ENCODE measurements at regions not wholly inside any gene's neighbourhood (a gene's known extent, or its start where the extent isn't known, plus 50 kb on each side); places are given as distances from the start of the nearest gene placed in this dataset.

DNA sequence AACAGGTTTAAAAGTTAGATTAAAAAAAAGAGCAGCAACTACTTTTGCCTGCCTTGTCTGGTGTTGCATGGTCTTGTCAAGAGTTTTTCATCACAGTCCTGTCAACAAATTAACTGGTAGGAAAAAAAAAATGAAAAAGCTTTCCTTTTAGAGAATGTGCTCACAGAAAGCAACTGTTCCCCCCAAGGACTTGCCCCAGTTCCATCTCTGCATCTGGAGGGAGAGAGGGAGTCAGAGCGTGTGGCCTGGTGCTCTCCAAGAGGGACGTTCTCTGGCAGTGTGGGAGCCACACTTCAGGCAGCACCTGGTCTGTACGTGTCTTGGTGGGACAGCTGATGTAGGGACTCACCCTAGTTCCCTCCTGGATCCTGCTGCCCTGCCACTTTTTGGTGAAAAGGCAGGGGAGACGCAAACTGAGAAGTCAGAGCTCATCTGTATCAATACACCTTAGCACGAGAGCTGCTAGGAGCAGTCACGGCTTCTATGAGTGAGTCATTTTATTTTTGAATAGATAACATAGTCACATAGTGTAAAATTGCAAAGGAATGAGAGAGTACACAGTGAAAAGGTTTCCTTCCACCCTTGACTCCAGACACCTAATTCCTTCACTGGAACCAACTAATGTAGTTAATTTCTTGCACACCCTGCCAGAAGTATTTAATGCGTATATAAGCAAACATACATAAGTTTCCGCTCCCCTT, 172.5 kb upstream of the MGAT5 start:
- FAIRE-seq (no peak), DNase-seq (ENCODE audit: low read depth) (no peak)
- no peak for TF ChIP-seq CTCF (IDR thresholded peaks at IDR 0.05; ENCODE audit: insufficient read depth, low read length, severe bottlenecking)
- Histone ChIP-seq H3K27me3 (ENCODE audit: control insufficient read depth, insufficient read depth, low read length) (no peaks in the 10 kb centered on the region), H3K4me3 (ENCODE audit: low read depth, low read length) (no peak overlapping the region), H3K36me3 (ENCODE audit: control insufficient read depth, insufficient read depth, low read length) (no peaks in the 10 kb centered on the region)

- Histone ChIP-seq H3K4me3 (ENCODE audit: low read depth, low read length) (no peak overlapping the region), H3K27me3 (ENCODE audit: control insufficient read depth, insufficient read depth, low read length) (no peaks in the 10 kb centered on the region), H3K36me3 (ENCODE audit: control insufficient read depth, insufficient read depth, low read length) (no peaks in the 10 kb centered on the region)
- FAIRE-seq (no peak), DNase-seq (ENCODE audit: low read depth) (no peak)
- no peak for TF ChIP-seq CTCF (IDR thresholded peaks at IDR 0.05; ENCODE audit: insufficient read depth, low read length, severe bottlenecking)
Measured at GRCh38 chr2:134083548-134083947, 170.3 kb upstream of the MGAT5 start.

DNA sequence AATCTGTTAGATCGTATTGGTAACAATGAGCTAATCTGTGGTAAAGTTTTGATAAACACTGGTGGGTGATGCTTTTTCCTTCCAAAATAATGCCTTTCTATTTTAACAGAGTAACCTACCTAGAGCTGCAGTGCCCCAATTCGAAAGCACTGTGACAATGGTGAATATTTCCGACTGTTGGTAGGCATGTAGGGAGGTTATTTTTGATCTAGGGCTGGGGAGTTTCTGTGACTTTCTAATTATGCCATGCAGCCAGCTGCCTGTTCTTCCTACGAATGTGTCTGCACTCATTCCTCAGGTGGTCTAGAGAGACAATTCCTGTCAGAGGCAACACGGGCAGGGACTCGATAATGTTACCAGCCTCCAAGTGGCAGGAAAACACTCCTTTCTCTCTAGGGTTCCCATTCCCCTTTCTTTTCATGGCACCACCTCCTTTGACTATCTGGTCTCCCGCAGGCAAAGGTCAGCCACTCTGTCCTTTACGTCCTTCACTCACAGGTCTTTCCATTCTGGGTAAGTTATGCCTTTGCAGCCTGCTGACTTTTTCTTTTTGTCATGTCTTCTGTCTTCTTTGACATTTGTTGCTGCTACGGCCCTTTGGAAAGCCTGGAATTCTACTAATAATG, 167.2 kb upstream of the MGAT5 start:
- no peaks in the 10 kb centered on the region for H3K27me3 ChIP-seq (ENCODE audit: control insufficient read depth, insufficient read depth, low read length)
- H3K4me3 ChIP-seq (ENCODE audit: low read depth, low read length), result no peak overlapping the region
- DNase-seq (ENCODE audit: low read depth) (no peak), FAIRE-seq (no peak)
- no peak for TF ChIP-seq CTCF (IDR thresholded peaks at IDR 0.05; ENCODE audit: insufficient read depth, low read length, severe bottlenecking)
- H3K36me3 ChIP-seq (ENCODE audit: control insufficient read depth, insufficient read depth, low read length), result no peaks in the 10 kb centered on the region

GRCh38 chr2:134087371-134087921, 166.4 kb upstream of the MGAT5 start:
- no peak for TF ChIP-seq CTCF (IDR thresholded peaks at IDR 0.05; ENCODE audit: insufficient read depth, low read length, severe bottlenecking)
- Histone ChIP-seq H3K36me3 (ENCODE audit: control insufficient read depth, insufficient read depth, low read length) (no peaks in the 10 kb centered on the region), H3K4me3 (ENCODE audit: low read depth, low read length) (no peak overlapping the region), H3K27me3 (ENCODE audit: control insufficient read depth, insufficient read depth, low read length) (no peaks in the 10 kb centered on the region)
- DNase-seq (ENCODE audit: low read depth), result no peak
- no peak for FAIRE-seq

- H3K36me3 ChIP-seq (ENCODE audit: control insufficient read depth, insufficient read depth, low read length), result no peaks in the 10 kb centered on the region
- H3K4me3 ChIP-seq (ENCODE audit: low read depth, low read length), result no peak overlapping the region
- DNase-seq (ENCODE audit: low read depth), result no peak
- no peaks in the 10 kb centered on the region for H3K27me3 ChIP-seq (ENCODE audit: control insufficient read depth, insufficient read depth, low read length)
- peak; percentile 85 for FAIRE-seq
- TF ChIP-seq CTCF (IDR thresholded peaks at IDR 0.05; ENCODE audit: insufficient read depth, low read length, severe bottlenecking), result no peak
Measured at GRCh38 chr2:134089454-134089853, 164.4 kb upstream of the MGAT5 start.

Data from bronchial epithelial cell (primary cell).